SH-SY5Y (cell line): ENCODE measurements at regions not wholly inside any gene's neighbourhood (a gene's known extent, or its start where the extent isn't known, plus 50 kb on each side); places are given as distances from the start of the nearest gene placed in this dataset.

ENCODE experiments used
- GATA2 ChIP-seq: IDR thresholded peaks from 2 replicates; pipeline ENCODE4 v1.6.1; 2011; ENCODE audit warnings: mild to moderate bottlenecking, low read depth, low read length
- GATA3 ChIP-seq: IDR thresholded peaks from 2 replicates; pipeline ENCODE4 v1.6.1; 2011; ENCODE audit warnings: low read depth, mild to moderate bottlenecking, low read length, moderate library complexity

DNA sequence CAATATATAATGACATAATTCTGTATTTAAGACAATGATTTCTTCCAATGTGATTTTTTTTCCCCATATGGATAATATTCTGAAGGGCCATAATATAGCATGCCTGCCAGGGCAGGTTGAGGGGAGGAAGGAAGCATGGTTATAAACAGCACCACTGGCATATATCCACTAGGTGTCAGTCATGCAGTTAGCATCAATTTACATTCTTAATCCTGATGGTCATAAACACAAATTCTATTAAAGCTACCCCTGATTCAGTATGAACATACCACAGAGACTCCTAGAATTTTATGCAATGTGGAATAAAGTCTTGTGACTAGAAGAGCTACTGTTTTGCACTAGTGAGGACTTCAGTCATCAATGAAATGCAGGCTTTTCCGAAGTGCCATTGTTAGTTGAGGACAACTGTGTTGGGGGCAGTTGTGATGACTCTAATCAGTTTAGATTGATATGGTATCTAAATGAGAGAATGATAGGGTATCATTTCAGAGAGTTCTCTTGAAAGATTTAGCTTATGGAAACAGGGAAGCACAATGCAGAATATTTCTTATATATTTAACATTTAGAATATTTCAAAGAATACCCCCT lies 342.7 kb upstream of the NR5A2 start:
- TF ChIP-seq GATA2 = no peak
- TF ChIP-seq GATA3 = no peak
